ENCODE measurements at regions not wholly inside any gene's neighbourhood (a gene's known extent, or its start where the extent isn't known, plus 50 kb on each side); places are given as distances from the start of the nearest gene placed in this dataset.

DNA sequence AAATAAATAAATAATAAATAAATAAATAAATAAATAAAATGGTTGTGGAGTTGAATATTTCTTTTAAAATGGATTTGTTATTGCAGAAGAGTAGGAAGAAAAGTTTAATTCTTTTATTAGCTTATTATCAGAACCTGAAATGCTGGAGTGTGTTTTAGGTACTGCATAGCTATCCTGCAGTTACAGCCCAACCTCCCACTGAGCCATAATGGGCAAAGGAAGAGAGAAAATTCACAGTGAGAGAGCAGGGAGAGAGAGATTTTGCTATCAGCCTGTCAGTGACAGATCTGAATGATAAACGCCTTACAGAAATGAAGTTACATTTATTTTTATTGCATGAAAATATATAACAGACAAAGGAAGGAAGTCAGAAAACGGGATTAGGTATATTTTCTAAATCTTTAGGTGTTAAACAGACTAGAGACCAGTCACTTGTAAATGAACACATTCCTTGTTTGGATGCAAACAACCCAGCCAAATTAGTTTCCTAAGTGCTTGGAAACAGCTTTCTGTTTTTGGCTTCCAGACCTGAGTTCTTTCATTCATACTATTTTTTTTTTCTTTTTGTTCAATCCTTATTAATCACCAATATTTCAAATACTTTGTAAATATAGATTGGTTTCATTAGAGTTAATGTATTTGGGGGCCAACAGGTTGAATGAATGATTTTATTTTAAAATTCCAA, 425.3 kb downstream of the USP25 start:
- no peak for DNase-seq (ENCODE audit: low spot score)
- H3K27me3 Mint-ChIP-seq (ENCODE audit: unreplicated experiment): no peaks in the 10 kb centered on the region

GRCh38 chr21:16156841-16157489, 427.2 kb downstream of the USP25 start:
- Mint-ChIP-seq H3K27me3 (ENCODE audit: unreplicated experiment) (no peaks in the 10 kb centered on the region), H3K27ac (ENCODE audit: unreplicated experiment) (no peak overlapping the region), H3K9me3 (ENCODE audit: unreplicated experiment) (no peaks in the 10 kb centered on the region), H3K36me3 (ENCODE audit: low read depth, unreplicated experiment) (no peaks in the 10 kb centered on the region), H3K4me1 (ENCODE audit: unreplicated experiment) (no peaks in the 10 kb centered on the region), H3K4me3 (ENCODE audit: unreplicated experiment) (no peak overlapping the region)
- DNase-seq (ENCODE audit: low spot score): no peak
- TF ChIP-seq, protein P1, sequence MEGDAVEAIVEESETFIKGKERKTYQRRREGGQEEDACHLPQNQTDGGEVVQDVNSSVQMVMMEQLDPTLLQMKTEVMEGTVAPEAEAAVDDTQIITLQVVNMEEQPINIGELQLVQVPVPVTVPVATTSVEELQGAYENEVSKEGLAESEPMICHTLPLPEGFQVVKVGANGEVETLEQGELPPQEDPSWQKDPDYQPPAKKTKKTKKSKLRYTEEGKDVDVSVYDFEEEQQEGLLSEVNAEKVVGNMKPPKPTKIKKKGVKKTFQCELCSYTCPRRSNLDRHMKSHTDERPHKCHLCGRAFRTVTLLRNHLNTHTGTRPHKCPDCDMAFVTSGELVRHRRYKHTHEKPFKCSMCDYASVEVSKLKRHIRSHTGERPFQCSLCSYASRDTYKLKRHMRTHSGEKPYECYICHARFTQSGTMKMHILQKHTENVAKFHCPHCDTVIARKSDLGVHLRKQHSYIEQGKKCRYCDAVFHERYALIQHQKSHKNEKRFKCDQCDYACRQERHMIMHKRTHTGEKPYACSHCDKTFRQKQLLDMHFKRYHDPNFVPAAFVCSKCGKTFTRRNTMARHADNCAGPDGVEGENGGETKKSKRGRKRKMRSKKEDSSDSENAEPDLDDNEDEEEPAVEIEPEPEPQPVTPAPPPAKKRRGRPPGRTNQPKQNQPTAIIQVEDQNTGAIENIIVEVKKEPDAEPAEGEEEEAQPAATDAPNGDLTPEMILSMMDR (IDR thresholded peaks at IDR 0.05; ENCODE audit: unreplicated experiment): no peak

More for the DNA sequence above, 425.3 kb downstream of the USP25 start:
- Mint-ChIP-seq H3K36me3 (ENCODE audit: low read depth, unreplicated experiment) (no peaks in the 10 kb centered on the region), H3K27ac (ENCODE audit: unreplicated experiment) (no peak overlapping the region), H3K4me3 (ENCODE audit: unreplicated experiment) (no peak overlapping the region), H3K4me1 (ENCODE audit: unreplicated experiment) (no peaks in the 10 kb centered on the region), H3K9me3 (ENCODE audit: unreplicated experiment) (no peaks in the 10 kb centered on the region)
- TF ChIP-seq, protein P1 (IDR thresholded peaks at IDR 0.05; ENCODE audit: unreplicated experiment): no peak

DNA sequence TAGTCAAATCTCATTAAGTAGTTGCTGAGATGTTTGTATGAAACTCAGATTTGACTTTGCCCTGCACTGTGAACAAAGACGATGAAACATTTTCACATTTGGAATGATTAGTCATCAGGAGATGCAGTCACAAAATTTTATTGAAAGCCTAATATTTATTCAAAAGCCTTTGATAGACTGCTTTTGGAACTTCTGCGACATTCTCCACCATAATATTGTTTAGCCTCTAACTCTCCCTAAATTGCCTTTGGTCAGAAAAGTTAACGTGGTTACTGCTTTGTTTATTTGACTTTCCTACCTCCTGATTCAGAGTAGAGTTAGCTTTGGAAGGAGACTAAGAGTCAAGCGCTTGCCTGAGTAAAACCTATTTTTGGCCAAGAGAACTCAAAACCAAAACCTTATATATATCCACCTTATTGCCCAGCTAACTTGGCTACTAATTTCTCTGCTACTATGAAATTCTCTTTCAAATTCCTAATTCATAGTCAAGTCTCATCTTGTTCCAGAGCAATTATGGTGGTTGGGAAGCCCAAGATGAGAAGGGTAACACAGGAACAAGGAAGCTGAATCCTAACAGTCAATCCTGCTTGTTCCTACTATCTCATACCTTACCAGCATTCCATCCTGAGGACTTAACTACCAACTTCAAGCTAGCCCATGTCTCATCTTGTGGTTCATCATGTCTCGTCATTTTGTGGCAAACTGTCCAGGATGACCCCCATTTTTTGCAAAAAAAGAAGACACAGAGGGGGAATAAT, 429.6 kb downstream of the USP25 start:
- Mint-ChIP-seq H3K4me1 (ENCODE audit: unreplicated experiment) (no peaks in the 10 kb centered on the region), H3K27ac (ENCODE audit: unreplicated experiment) (no peak overlapping the region)

DNA sequence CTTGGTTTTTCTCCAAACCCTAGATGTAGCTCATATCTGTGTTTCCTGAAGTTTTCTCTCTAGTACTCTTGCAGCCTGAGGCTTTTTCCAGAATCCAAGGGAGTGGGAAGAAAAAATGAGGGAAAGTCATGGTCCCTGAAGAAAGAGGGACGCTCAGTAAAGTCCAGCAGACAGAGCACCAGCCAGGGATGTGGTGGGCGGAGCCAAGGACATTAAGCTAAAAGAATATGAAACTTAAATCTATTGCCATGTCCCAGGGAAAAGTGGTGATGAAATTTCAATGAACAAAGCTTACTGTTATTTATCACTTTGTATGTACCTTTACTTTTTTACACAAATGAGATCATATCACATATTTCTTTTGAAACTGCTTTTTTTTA, 430.2 kb downstream of the USP25 start:
- DNase-seq (ENCODE audit: low spot score): no peak
- no peaks in the 10 kb centered on the region for H3K36me3 Mint-ChIP-seq (ENCODE audit: low read depth, unreplicated experiment)
- no peaks in the 10 kb centered on the region for H3K9me3 Mint-ChIP-seq (ENCODE audit: unreplicated experiment)
- no peaks in the 10 kb centered on the region for H3K4me1 Mint-ChIP-seq (ENCODE audit: unreplicated experiment)
- no peak overlapping the region for H3K4me3 Mint-ChIP-seq (ENCODE audit: unreplicated experiment)
- no peak overlapping the region for H3K27ac Mint-ChIP-seq (ENCODE audit: unreplicated experiment)
- TF ChIP-seq, protein P1 (IDR thresholded peaks at IDR 0.05; ENCODE audit: unreplicated experiment): no peak
- H3K27me3 Mint-ChIP-seq (ENCODE audit: unreplicated experiment): no peaks in the 10 kb centered on the region

More for the DNA sequence above, 429.6 kb downstream of the USP25 start:
- Mint-ChIP-seq H3K27me3 (ENCODE audit: unreplicated experiment) (no peaks in the 10 kb centered on the region), H3K4me3 (ENCODE audit: unreplicated experiment) (no peak overlapping the region), H3K9me3 (ENCODE audit: unreplicated experiment) (no peaks in the 10 kb centered on the region), H3K36me3 (ENCODE audit: low read depth, unreplicated experiment) (no peaks in the 10 kb centered on the region)
- TF ChIP-seq, protein P1 (IDR thresholded peaks at IDR 0.05; ENCODE audit: unreplicated experiment): no peak
- no peak for DNase-seq (ENCODE audit: low spot score)
